Heart left ventricle (tissue), 16 donors: ENCODE measurements at regions not wholly inside any gene's neighbourhood (a gene's known extent, or its start where the extent isn't known, plus 50 kb on each side); places are given as distances from the start of the nearest gene placed in this dataset.

Experiments
- ATAC-seq, 4 donors: fragments of 200-7000 bp; cut with Tn5 transposase; one replicate each; pipeline ENCODE4 v1.9.1; 2020 to 2022; ENCODE audit warnings: moderate library complexity in 4 of 4, mild to moderate bottlenecking in 3 of 4, moderate number of reproducible peaks in 1 of 4
- DNase-seq, 5 donors: peaks; one replicate each; pipeline ENCODE4 v3.0.0-alpha.2; 2020
- H3K27ac ChIP-seq, 12 donors: fragments of 200-600 bp; sonication (generic) in 4 of 12; one replicate each; pipeline versions ENCODE4 v1.5.0 to v1.8.0; 2016 to 2022; ENCODE audit warnings: mild to moderate bottlenecking in 2 of 12
- H3K27me3 ChIP-seq, 9 donors: fragments of 200-600 bp; sonication (generic) in 2 of 9; one replicate each; pipeline versions ENCODE4 v1.5.1 to v1.8.0; 2016 to 2022; ENCODE audit warnings: mild to moderate bottlenecking in 3 of 9
- H3K36me3 ChIP-seq, 9 donors: fragments of 200-600 bp; sonication (generic) in 2 of 9; one replicate each; pipeline versions ENCODE4 v1.5.0 to v1.8.0; 2018 to 2022; ENCODE audit warnings: mild to moderate bottlenecking in 2 of 9
- H3K4me1 ChIP-seq, 12 donors: fragments of 200-600 bp; sonication (generic) in 4 of 12; one replicate each; pipeline versions ENCODE4 v1.5.0 to v1.8.0; 2016 to 2022; ENCODE audit warnings: mild to moderate bottlenecking in 3 of 12
- H3K4me3 ChIP-seq, 12 donors: fragments of 200-600 bp; sonication (generic) in 4 of 12; one replicate each; pipeline versions ENCODE4 v1.5.0 to v1.8.0; 2017 to 2022; ENCODE audit warnings: mild to moderate bottlenecking in 9 of 12, moderate library complexity in 4 of 12
- H3K9me3 ChIP-seq, 12 donors: fragments of 200-600 bp; sonication (generic) in 4 of 12; one replicate each; pipeline versions ENCODE4 v1.5.0 to v1.8.0; 2016 to 2022; ENCODE audit warnings: mild to moderate bottlenecking in 1 of 12
- CTCF ChIP-seq, 12 donors: fragments of 200-600 bp; sonication (generic) in 4 of 12; IDR thresholded peaks; one replicate each; pipeline versions ENCODE4 v1.5.0 to v1.8.0; 2018 to 2022; ENCODE audit warnings: antibody characterized with exemption in 12 of 12, mild to moderate bottlenecking in 5 of 12
- POLR2A ChIP-seq, 2 donors: fragments of 450-650 bp; IDR thresholded peaks; one replicate each; pipeline ENCODE4 v1.6.1; 2017; ENCODE audit warnings: antibody characterized with exemption in 2 of 2, mild to moderate bottlenecking in 2 of 2, moderate library complexity in 2 of 2
- WGBS, 4 donors: extraction: QIAGEN DNeasy Blood & Tissue Kit in 2 of 4; methylation state at CpG; one replicate each; pipeline versions ENCODE4 v1.1.5 to v1.1.7; 2013 to 2018; 5-methylcytosine and 5-hydroxymethylcytosine counted together
- intact Hi-C, 10 donors: fragments of 100-400 bp; cut with DNase I; formaldehyde crosslinking; loops; one replicate each; pipeline versions ENCODE4 v1.11.1 to v1.14.2; 2022
- donor health status: ischemic (EF 13 %, LVEDD 7.1; RV severe dilation, severe dysfunction).
- donor health status: healthy with polysubstance abuse.
- donor health status: DM: no; HTN: yes; CAD: no.
- donor health status: DM: no; HTN: no; CAD: no.
- donor health status: ischemic (EF 25% LVEDD 6.9; RV normal size, moderate dysfunction).
- donor health status: ischemic (EF 25% LVEDD 5.7; RV mildly dilated, moderate dysfunction).
- donor health status: healthy.
- donor health status: DM: yes; HTN: yes; CAD: no.
- donor health status: ischemic (EF 35%, LVEDD 5.7; RV mildly dilated, moderate dysfunction).
- donor health status: nonischemic (EF 11% LVEDD 7.7; RV severe dilation, severe dysfunction).
- donor health status: DM: yes; HTN: yes; CAD: no.
- donor health status: PGD.
- donor health status: ischemic (EF 29% LVEDD 5.4; RV normal size, mild dysfunction).
- donor health status: nonischemic (EF 23%, LVEDD 6.1; RV moderate dilation, normal function).

GRCh38 chr22:27164781-27165503 lies 507.6 kb downstream of the MIAT start:
- no peak for ATAC-seq
- no peaks in the 10 kb centered on the region for H3K4me1 ChIP-seq
- H3K9me3 ChIP-seq = no peaks in the 10 kb centered on the region
- WGBS, 4 donors = 79 to 85% (median 83%) methylated on average over 5 of the region's 5 CpGs
- intact Hi-C loops = no loop called here
- H3K27me3 ChIP-seq = peaks cover 0 to 13% (median 0%) of the 10 kb centered on the region in 9 donors
- TF ChIP-seq POLR2A (IDR thresholded peaks at IDR 0.05) = no peak
- no peak for TF ChIP-seq CTCF (IDR thresholded peaks at IDR 0.05)
- H3K4me3 ChIP-seq = no peak overlapping the region
- H3K36me3 ChIP-seq = no peaks in the 10 kb centered on the region
- no peak for DNase-seq
- H3K27ac ChIP-seq = no peak overlapping the region

DNA sequence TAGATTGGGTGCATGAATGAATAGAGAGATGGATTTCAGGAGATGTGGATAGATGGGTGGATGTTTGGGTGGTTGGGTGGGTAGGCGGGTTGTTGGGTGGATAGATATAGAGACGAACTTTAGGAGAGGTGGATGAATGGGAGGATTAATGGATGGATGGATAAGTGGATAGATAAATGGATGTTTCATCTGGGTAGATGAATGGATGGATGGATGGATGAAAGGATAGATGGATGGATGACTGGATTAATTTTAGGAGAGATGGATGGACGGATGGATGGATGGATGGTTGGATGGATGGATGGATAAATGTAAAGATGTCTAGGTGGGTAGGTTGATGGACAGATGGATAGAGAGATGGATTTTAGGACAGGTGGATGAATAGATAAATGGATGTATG lies 511.3 kb downstream of the MIAT start:
- Histone ChIP-seq H3K4me3 (no peak overlapping the region), H3K9me3 (no peaks in the 10 kb centered on the region), H3K4me1 (no peaks in the 10 kb centered on the region), H3K27me3 (peaks cover 0 to 18% (median 0%) of the 10 kb centered on the region in 9 donors), H3K27ac (no peak overlapping the region), H3K36me3 (no peaks in the 10 kb centered on the region)
- 73 to 87% (median 76%) methylated on average over 3 of the region's 3 CpGs for WGBS, 4 donors
- no peak for ATAC-seq
- DNase-seq = no peak
- TF ChIP-seq CTCF (IDR thresholded peaks at IDR 0.05) (no peak), POLR2A (IDR thresholded peaks at IDR 0.05) (no peak)
- intact Hi-C loops = no loop called here

DNA sequence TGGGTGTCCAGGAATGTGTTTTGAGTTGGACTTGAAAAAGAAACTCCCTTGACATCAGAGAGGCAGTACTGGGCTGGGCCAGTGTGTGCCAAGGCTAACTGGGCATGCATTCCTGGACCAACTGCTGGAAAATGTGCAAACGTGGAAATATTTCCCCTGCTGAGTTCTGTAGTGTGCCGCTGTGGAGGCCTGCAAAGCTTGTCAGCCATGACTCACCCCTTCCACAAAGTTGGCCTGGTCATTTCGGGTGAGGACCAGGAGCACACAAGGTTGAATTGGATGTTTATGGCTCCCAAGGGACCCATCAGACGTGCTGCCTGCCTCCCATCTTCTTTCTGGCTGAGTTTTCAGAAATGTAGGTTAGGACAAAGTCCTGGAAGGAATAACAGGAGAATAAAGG lies 513.1 kb downstream of the MIAT start:
- ATAC-seq (peak in 2 of 4 donors; percentile 42 to 52), DNase-seq (no peak)
- H3K4me1 ChIP-seq = no peaks in the 10 kb centered on the region
- H3K36me3 ChIP-seq = no peaks in the 10 kb centered on the region
- TF ChIP-seq CTCF (IDR thresholded peaks at IDR 0.05) = no peak
- no peak for TF ChIP-seq POLR2A (IDR thresholded peaks at IDR 0.05)
- no peak overlapping the region for H3K27ac ChIP-seq
- no peaks in the 10 kb centered on the region for H3K9me3 ChIP-seq
- H3K4me3 ChIP-seq = no peak overlapping the region
- intact Hi-C loops = no loop called here
- peaks cover 0 to 30% (median 5%) of the 10 kb centered on the region in 9 donors for H3K27me3 ChIP-seq
- WGBS, 4 donors = 36 to 61% (median 43%) methylated on average over 4 of the region's 4 CpGs

GRCh38 chr22:27171212-27171611 lies 513.8 kb downstream of the MIAT start:
- TF ChIP-seq CTCF (IDR thresholded peaks at IDR 0.05) = no peak
- no peak for TF ChIP-seq POLR2A (IDR thresholded peaks at IDR 0.05)
- Histone ChIP-seq H3K36me3 (no peaks in the 10 kb centered on the region), H3K4me1 (no peaks in the 10 kb centered on the region), H3K27me3 (peaks cover 0 to 36% (median 5%) of the 10 kb centered on the region in 9 donors), H3K27ac (no peak overlapping the region), H3K4me3 (no peak overlapping the region), H3K9me3 (no peaks in the 10 kb centered on the region)
- DNase-seq (no peak), ATAC-seq (no peak)
- 89 to 96% (median 94%) methylated on average over 2 of the region's 2 CpGs for WGBS, 4 donors
- intact Hi-C loops = no loop called here
